ENCODE measurements at regions not wholly inside any gene's neighbourhood (a gene's known extent, or its start where the extent isn't known, plus 50 kb on each side); places are given as distances from the start of the nearest gene placed in this dataset.
"Not testable (repeated sequence)": the region's sequence is repeated elsewhere in the genome, so short reads cannot be mapped to it uniquely, and the experiment has no call there.

DNA sequence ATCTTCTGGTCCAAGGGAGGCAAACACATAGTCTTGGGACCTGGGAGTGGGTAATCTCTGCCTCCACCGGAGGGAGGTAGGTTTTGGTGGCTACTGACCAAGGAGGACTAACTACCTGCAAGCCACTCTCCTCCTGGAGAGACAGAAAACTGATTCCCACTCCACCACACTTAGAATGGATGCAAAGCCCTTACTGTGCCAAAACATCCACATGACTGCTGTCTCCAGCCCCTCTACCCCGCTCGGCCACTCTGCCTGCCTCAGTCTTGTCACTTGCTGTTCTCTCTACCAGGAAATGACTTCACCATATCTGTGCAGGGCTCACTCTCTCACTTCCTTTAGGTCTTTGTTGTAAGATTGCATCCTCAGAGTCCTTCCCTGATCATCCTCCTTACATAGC is 129.5 kb upstream of the ARG1 start:
- Histone ChIP-seq H3K9ac (ENCODE audit: low read length) (no peak overlapping the region), H3F3A (ENCODE audit: insufficient read depth, low read length, poor library complexity, severe bottlenecking) (no peaks in the 10 kb centered on the region), H3K27ac (ENCODE audit: low read length) (no peak overlapping the region), H2AFZ (ENCODE audit: low read depth, low read length) (no peak overlapping the region), H3K9me2 (ENCODE audit: insufficient read depth, low read length) (no peaks in the 10 kb centered on the region), H3K4me3 (ENCODE audit: low read length) (no peak overlapping the region), H3K4me2 (ENCODE audit: low read length) (no peak overlapping the region), H3K9me3 (ENCODE audit: low read length) (no peaks in the 10 kb centered on the region), H3K36me3 (ENCODE audit: insufficient read depth, low read length) (no peaks in the 10 kb centered on the region), H3K79me2 (replicated peaks; ENCODE audit: insufficient read depth, low read length) (no peaks in the 10 kb centered on the region), H3K27me3 (ENCODE audit: insufficient read depth, low read depth, low read length) (no peaks in the 10 kb centered on the region), H4K20me1 (ENCODE audit: insufficient read depth) (no peaks in the 10 kb centered on the region)
- no peak for TF ChIP-seq EP300 (conservative IDR thresholded peaks at IDR 0.05; ENCODE audit: poor library complexity, severe bottlenecking)
- TF ChIP-seq EZH2 (IDR thresholded peaks at IDR 0.05; ENCODE audit: borderline replicate concordance, insufficient read depth, low read length, poor library complexity, severe bottlenecking) = no peak
- TF ChIP-seq MXI1 (conservative IDR thresholded peaks at IDR 0.05; ENCODE audit: poor library complexity, severe bottlenecking) = no peak

GRCh38 chr6:131445356-131445755 is 127.7 kb upstream of the ARG1 start:
- not testable (repeated sequence) for H3K4me3 ChIP-seq (ENCODE audit: low read length); H3K27me3 ChIP-seq (ENCODE audit: insufficient read depth, low read depth, low read length); H3K79me2 ChIP-seq (replicated peaks; ENCODE audit: insufficient read depth, low read length); H3K4me2 ChIP-seq (ENCODE audit: low read length); H3F3A ChIP-seq (ENCODE audit: insufficient read depth, low read length, poor library complexity, severe bottlenecking); H3K9ac ChIP-seq (ENCODE audit: low read length); H3K27ac ChIP-seq (ENCODE audit: low read length); H4K20me1 ChIP-seq (ENCODE audit: insufficient read depth); H2AFZ ChIP-seq (ENCODE audit: low read depth, low read length); H3K36me3 ChIP-seq (ENCODE audit: insufficient read depth, low read length); H3K9me3 ChIP-seq (ENCODE audit: low read length); H3K9me2 ChIP-seq (ENCODE audit: insufficient read depth, low read length)

DNA sequence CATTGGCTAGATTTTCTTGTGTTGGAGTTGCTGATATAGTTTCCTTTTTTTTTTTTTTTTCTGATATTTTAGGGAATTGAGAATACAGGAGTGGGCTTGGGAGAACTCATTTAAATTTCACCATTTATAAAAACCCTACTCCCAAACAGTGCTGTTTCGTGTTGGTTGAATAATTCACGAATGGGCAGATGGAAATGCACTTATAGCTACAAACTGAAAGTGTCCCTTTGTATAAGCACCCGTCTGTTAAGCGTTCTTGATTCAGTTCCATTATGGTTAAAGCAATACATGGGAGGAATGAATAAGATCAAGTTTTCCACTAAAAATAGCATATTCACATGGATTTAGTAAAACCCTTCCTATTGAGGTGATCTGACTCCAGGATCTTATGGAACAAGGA is 122.2 kb upstream of the ARG1 start:
- Histone ChIP-seq H3K9me3 (ENCODE audit: low read length) (no peaks in the 10 kb centered on the region), H3K4me3 (ENCODE audit: low read length) (no peak overlapping the region), H3K79me2 (replicated peaks; ENCODE audit: insufficient read depth, low read length) (no peaks in the 10 kb centered on the region), H2AFZ (ENCODE audit: low read depth, low read length) (no peak overlapping the region), H3K4me2 (ENCODE audit: low read length) (no peak overlapping the region), H4K20me1 (ENCODE audit: insufficient read depth) (no peaks in the 10 kb centered on the region), H3F3A (ENCODE audit: insufficient read depth, low read length, poor library complexity, severe bottlenecking) (no peaks in the 10 kb centered on the region), H3K27me3 (ENCODE audit: insufficient read depth, low read depth, low read length) (no peaks in the 10 kb centered on the region), H3K36me3 (ENCODE audit: insufficient read depth, low read length) (no peaks in the 10 kb centered on the region), H3K27ac (ENCODE audit: low read length) (no peak overlapping the region), H3K9ac (ENCODE audit: low read length) (no peak overlapping the region), H3K9me2 (ENCODE audit: insufficient read depth, low read length) (no peaks in the 10 kb centered on the region)
- TF ChIP-seq POLR2AphosphoS5 (IDR thresholded peaks at IDR 0.05) (no peak), TAF1 (IDR thresholded peaks at IDR 0.05; ENCODE audit: low read depth) (no peak), SMC3 (conservative IDR thresholded peaks at IDR 0.05; ENCODE audit: poor library complexity) (no peak), RAD21 (conservative IDR thresholded peaks at IDR 0.05) (no peak), REST (IDR thresholded peaks at IDR 0.05; ENCODE audit: borderline replicate concordance) (no peak), MXI1 (conservative IDR thresholded peaks at IDR 0.05; ENCODE audit: poor library complexity, severe bottlenecking) (no peak), EZH2 (IDR thresholded peaks at IDR 0.05; ENCODE audit: borderline replicate concordance, insufficient read depth, low read length, poor library complexity, severe bottlenecking) (no peak), EP300 (conservative IDR thresholded peaks at IDR 0.05; ENCODE audit: poor library complexity, severe bottlenecking) (no peak)
- TF ChIP-seq, protein P1, sequence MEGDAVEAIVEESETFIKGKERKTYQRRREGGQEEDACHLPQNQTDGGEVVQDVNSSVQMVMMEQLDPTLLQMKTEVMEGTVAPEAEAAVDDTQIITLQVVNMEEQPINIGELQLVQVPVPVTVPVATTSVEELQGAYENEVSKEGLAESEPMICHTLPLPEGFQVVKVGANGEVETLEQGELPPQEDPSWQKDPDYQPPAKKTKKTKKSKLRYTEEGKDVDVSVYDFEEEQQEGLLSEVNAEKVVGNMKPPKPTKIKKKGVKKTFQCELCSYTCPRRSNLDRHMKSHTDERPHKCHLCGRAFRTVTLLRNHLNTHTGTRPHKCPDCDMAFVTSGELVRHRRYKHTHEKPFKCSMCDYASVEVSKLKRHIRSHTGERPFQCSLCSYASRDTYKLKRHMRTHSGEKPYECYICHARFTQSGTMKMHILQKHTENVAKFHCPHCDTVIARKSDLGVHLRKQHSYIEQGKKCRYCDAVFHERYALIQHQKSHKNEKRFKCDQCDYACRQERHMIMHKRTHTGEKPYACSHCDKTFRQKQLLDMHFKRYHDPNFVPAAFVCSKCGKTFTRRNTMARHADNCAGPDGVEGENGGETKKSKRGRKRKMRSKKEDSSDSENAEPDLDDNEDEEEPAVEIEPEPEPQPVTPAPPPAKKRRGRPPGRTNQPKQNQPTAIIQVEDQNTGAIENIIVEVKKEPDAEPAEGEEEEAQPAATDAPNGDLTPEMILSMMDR (IDR thresholded peaks at IDR 0.05; ENCODE audit: poor library complexity, severe bottlenecking) = no peak

Data from neural cell (in vitro differentiated cells).